NAMALWA (cell line): ENCODE measurements at regions not wholly inside any gene's neighbourhood (a gene's known extent, or its start where the extent isn't known, plus 50 kb on each side); places are given as distances from the start of the nearest gene placed in this dataset.

Source experiments
- DNase-seq: peaks from one replicate; pipeline ENCODE4 v3.0.0-alpha.2; 2015; ENCODE audit warnings: low spot score

DNA sequence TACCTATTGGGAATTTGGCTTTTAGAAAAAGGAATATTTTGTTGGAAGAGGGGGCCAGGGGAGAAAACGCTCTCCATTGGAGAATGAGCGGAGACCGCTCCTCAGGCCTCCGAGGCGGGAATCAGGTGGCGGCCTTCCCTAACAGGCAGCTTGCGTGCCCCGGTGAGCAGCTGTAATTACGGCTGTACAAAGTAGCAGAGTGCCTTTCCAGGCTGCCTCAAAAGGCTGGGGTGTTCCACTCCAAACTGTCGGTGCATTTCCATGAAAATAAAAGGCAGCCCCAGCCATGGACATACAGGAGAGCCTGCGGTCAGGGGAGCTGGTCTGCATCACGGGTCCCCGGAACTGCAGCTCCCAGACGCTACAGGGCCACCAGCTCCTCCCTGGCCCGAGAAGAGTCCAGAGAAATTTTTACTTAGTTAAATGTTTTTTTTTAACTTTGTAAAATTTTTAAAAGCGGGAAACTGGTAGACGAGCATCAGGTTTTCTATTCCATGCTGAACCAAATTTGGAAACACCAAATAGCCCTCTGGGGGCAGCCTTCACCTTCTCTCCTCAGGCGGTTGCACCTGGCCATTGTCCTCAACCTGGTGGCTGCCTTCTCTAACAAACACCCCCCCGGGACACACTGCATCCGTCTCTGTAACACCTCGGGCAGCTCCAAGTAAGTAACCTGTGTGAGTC, 209.3 kb upstream of the SALL3 start:
- DNase-seq = no peak

DNA sequence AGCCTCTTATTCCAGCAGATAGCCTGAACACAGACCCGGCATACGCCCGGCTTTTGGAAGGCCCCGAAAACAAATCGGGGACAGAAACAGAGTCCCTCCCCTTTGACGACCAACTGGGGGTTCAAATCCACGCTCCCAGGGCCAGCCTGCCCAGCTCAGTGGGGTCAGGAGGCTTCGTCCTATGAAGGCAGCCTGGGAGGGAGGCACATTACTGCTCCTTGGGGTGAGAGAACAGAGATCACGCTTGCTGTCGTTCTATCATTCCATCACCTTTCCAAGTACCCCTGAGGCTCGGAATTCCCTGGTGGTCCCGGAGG, 208.8 kb upstream of the SALL3 start:
- DNase-seq = no peak

DNA sequence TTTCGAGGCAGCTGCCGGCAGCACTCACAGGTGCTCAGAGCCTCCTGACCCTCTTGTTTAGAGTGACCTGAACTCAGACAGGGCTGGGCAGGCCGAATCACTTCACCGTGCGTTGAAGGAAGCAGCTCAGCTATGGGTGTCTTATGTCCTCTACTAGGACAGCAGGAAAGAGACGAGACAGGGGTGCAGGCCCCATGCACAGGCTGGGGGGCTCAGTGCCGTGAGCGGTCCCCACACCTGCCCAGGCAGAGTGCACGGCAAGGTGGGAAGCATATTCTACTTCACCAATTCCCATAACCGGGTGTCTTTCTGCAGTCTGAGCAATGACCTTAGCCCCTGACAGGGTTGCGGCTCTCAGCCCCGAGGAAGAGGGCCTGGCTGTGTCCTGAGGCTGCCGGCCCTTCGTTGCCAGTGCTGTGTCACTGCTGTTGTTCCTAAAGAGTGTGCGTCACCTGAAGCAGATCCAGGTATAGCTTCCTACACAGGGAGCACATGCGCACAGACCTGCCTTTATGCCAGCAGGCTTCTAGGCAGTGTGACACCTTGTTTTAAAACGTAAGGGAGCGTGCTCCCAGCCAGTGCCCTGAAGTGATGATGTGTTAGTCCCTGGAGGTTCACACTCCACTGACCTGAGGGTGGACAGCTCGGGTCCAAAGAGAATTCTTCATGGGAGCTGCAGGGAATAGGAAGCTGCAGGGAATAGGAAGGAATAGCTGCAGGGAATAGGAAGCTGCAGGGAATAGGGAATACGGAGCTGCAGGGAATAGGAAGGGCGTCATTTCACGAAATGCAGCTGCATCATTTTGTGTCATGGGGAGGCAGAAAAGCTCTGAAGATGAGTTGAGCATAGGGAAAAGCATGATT, 207.9 kb upstream of the SALL3 start:
- no peak for DNase-seq

DNA sequence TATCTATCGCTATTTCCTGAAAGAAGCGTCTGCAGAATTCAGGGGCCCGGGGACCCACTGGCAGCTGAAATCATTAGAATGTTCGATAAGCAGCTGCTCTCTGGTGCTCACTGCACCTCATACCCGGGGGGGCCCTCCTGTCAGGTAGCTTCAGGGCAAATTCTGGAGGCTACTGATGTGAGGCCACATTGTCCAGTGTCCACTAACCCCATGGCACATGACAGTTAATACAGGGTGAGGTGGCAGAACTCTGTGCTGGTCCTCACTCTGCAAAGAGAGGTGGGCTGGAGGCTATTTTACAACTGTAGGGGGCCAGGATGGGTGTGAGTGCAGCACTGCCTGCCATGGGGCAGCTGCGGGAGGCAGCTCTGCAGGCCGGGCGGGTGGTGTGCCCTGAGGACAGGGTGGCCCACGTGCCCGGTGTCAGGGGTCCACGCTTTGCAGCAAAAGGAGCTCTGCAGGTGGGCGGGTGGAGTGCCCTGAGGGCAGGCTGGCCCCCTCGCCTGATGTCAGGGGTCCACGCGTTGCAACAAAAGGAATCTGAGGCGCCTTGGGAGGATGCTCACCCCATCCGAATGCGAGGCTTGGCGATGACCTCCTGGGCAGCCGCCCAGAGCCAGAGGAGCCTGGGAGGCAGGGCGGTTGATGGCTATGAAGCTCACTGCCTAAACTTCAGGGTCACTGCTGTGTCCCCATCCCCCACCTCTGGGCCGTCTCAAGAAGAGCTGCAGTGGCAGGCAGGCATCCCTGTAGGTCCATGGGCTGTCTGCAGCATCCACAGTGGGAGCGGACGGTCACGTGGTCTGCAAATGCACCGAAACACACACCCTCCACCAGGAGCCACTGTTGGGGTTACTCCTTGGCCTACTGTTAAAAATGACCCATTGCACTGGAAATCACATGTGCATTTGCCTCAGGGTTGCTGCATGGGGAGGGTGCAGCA, 207.0 kb upstream of the SALL3 start:
- DNase-seq = no peak

DNA sequence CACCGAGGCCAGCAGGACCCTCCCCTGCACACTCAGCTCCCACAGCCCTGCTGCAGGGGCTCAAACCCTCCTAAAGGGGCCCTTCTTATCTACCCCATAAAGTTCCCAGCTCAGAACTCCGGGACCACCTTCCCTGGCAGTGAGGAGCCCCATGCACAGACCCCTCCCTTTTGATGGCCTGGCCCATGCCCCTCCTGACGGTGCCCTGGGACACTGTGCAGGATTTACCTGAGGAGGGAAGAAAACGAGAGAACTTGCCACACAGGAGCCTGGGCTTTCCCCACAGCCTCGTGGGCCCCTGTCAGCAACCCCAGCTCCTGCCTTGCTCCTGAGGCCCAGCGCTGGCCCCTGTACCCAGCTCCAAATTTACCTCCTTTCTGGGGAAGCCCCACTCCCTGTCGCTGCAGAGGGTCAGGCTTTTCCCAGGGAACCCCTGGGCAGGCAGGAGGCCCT, 206.3 kb upstream of the SALL3 start:
- no peak for DNase-seq

DNA sequence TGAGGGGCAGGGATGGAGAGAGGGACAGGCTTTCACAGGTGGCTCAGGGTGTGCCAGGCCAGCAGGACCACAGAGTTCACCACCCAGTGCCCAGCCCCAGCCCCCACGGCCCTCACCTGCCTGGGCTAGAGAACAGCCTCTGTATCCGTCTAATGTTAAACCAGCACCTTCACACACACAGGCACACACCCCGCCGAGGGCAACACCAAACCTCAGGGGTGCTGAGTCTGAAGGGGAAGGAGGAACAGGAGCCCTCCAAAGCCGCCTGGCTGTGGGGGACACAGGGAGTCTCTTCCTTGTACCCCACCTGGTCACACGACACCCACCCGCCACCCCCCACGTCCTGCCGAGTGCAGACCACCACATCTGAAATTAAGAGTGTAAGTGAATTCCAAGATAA, 205.8 kb upstream of the SALL3 start:
- no peak for DNase-seq

DNA sequence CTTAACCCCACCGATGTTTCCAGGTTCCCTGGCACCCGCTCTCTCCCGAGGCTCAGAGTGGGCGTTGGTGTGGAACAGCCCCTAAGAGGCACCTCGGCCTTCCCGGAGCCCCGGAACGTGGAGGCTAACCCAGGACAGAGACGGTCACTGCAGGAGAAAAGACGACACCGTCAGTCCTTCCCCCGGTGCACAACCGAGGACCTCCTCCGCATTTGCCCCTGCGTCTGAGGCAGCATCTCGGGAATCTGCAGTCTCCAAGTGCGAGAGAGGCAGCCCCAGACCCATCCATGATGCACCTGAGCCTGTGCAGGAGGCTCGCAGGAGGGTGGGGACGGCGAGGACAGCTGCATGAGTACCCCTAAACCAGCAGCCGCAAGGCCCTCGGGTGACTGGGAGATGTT, 204.9 kb upstream of the SALL3 start:
- no peak for DNase-seq

DNA sequence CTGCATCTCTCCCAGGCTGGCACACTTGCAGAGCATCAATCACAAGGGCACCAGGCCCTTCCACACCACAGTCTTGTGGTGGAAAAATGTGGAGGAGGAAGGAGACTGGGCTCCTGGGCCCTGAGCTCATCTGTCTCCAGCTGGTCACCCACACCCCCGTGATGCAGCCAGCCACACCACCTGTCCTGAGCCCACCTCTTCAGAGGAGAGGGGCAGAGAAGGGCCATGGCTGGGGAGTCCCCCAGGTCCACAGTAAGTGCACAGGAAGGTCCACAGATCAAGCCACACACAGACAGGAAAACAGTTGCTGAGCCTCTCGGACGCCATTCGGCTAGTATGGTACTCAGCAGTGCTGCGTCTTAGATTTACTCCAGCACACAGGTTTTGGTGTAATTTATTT, 203.5 kb upstream of the SALL3 start:
- no peak for DNase-seq

DNA sequence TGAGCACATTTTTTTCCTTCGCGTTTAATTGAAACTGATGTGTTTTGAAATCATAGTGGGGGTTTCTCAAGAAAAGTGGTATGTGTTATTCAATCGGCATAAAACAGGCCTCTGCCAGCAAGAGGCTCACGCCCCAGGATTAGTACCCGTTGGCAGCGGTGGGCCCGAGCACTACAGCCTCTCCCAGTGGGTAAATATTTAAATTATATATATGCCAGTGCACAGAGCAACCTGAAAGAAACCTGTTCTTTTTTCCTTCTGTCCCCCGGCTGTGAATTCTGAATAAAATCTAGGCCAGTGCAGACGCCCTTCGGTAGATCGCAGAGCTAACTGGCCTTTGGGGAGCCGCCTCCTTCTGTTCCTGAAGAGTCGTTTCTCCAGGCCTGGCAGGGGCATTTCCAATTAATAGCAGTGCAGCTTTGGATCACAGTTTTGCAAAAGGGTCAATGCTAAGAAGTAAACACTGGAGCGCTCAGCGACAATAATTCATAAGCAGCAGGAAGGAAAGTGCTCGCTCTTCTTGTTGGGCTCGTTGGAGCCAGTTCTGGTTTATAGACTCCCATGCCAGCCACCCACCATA, 202.8 kb upstream of the SALL3 start:
- DNase-seq = no peak

DNA sequence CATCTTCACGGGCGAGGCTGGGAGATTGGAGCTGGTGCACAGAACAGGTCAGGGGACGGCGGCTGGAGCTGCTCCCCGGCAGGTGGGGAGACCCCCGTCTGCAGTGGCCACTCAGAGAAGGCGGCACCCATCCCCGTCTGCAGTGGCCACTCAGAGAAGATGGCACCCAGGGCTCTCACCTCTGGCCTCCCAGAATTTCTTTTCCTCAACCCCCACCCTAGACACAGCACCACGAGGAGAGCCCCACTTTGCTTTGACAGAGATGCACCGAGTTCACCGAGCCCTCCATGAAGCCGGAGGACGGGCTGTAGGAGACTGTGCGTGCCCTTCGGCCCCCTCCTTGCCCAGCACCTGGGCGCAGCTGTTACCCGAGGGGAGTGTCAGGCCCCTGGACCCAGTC, 201.6 kb upstream of the SALL3 start:
- DNase-seq = no peak

DNA sequence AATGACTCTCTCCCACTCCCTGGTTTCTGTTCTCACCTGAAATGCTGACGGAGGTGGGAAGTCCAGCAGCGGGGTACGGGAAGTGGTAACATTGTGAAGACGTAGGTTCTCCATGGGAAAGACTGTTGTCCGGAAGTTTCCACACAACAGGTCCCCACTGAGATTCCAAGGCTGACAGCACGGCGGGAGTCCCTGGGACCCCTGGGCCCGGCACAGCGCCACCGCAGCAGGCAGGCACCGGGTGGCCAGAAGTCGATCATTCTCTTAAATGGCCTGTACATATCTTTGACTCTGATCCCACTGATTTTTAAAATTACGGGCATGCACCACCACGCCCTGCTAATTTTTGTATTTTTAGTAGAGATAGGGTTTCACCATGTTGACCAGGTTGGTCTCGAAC, 201.0 kb upstream of the SALL3 start:
- DNase-seq = no peak

DNA sequence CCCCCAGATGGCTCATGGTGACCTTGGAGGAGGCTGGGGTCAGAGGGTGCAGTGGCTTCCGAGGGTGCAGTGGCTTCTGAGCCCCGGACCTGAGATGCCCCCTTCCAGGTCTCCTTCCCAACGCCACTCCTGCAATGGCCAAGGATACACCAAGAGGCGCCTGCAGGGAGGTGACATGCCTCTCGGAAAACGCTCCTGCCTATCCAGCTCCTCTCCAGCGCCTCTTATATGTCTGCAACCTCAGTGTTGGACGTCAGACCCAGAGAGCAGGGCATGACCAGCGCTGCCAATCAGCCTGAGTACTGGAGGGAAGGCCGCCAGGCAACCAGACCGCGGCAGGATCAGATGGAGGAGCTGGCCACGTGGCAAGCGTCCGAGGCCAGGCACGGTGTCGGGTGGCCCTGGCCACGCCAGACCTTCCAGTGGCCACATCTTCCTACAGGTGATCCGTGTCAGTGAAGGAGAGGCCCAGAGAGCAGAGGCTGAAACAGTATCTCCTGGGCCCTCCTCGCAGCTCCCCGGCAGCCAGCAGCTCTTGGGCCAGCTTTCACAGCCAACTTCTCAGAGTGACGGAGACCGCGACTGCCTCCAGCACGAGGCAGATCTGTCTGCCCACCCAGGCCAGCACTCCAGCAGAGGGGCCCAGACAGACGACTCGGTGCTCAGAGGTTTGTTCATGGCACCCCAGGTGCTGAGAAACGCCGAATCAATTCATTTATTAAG, 199.5 kb upstream of the SALL3 start:
- no peak for DNase-seq

DNA sequence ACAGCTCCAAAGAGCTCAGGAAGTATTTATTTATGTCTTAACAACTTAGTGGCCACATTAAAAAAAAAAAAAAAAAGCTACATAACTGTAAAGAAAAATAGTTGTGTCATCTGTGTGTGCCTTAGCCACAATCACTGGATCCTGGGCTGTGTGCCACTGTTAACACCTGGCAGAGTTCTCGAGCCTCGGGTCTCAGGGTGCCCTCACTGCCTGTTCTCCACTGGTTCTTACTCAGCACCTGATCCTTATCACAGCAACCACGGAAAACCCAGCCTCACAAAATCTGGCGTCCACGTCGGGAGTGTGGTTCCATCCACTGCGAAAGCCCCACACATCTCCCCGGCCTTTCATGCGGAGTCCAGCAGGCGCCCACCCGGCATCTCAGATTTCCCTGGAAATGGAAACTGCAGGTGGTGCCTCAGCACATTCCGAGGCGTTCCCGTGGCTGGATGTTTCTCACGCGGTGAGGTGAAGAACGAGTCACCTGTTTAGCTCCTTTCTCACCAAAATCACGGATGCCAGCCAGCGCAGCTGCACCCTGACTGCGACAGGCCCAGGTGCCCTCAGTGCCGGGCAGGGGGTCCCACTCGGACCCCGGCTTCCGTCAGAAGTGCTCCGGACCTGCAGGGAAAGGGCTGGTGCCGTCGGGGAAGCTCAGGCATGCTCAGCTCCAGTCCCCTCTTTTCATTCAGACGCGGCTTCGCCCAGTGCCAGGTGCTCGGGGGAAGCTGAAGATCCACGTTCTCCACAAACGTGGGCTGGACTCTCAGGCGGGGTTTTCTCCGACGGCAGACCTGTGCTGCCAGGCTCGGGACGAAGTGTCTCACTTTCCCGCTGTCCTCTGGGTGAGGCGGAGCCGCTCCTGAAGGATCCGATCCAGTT, 198.7 kb upstream of the SALL3 start:
- DNase-seq = no peak

DNA sequence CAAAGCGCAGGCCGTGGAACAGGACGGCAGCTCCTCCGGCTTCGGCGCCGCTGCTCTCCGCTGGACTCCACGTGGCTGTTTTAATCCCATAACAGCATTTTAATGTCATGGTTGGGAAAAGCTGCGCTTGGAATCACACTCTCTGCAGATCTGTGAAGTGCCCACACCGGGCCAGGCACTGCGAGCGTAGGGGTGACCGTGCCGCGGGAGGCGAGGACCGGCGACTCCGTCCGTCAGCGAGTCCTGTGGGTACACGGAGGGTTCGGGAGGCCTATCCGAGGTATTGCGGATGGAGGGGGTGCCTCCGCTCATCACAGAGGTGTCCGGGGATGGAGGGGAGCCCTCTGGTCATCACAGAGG, 198.0 kb upstream of the SALL3 start:
- DNase-seq = no peak

DNA sequence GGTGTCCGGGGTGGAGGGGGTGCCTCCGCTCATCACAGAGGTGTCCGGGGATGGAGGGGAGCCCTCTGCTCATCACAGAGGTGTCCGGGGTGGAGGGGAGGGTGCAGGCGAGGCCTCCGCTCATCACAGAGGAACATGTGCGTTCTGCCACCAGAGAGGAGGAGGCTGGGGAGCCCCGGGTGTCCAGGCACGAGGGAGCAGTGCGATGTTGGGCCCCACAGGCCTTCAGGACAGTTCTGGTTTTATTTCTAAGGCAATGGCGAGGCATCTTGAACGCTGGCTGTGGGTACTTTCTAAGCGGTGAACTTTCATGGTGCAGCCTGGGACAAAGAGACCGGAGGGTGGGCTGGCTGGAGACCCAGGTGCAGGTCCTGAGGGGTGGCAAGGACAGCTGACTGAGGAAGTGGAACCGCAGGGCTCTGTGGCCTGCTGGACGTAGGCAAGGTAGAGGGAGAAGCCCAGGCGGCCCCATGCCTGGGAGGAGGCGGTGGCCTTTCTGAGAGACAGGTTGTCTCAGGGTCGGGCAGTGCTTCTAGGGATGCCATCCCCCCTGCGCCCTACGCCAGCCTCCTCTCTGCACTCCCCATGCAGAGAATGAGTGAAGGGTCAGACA, 196.6 kb upstream of the SALL3 start:
- no peak for DNase-seq

DNA sequence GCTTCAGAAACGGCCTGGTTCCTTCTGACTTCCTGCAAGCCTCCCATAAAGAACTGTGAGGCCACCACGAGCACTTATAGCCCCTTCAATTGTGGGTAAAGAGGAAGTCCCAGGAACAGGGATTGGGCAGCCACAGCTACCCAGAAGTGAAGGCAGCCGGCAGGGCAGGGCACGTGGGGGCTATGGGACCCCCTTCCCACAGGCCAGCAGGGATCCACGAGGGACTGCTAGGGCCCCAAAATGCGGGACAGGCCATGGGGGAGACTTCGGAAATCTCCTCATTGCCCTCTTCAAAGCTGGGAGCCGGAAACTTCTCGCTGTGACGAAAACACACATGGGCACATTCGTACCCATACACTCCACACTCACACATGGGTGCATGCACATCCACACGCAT, 196.1 kb upstream of the SALL3 start:
- DNase-seq = no peak

DNA sequence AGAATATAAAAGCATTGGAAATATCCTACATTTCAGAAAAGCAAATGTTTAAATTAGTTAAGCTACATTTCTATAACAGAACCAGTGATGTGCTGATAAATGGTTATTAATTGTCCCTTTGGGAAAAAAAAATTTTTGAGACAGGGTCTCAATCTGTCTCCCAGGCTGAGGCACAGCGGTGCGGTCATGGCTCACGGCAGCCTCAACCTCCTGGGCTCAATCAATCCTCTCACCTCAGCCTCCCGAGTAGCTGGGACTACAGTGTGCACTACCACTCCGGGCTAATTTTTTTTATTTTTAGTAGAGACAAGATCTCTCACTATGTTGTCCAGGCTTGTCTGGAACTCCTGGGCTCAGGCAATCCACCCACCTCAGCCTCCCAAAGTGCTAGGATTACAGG, 194.8 kb upstream of the SALL3 start:
- DNase-seq = no peak

DNA sequence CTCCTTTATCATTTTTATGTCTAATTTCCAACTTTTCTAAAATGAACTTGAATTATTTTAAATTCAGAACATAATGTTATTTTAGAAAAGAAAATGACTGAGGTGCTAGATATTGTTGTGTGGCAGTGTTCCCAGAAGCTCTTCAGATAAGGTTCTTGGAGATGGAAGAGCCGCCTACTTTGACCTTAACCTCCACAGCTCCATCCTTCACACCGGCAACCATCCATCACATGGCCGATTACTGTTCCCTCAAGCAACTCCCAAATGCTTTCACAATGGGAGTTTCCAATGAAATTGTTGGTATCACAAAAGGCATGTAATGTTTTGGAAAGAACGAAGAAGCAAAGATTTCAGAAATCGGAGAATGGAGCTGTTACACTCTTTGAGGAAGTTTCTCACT, 193.9 kb upstream of the SALL3 start:
- DNase-seq = no peak

DNA sequence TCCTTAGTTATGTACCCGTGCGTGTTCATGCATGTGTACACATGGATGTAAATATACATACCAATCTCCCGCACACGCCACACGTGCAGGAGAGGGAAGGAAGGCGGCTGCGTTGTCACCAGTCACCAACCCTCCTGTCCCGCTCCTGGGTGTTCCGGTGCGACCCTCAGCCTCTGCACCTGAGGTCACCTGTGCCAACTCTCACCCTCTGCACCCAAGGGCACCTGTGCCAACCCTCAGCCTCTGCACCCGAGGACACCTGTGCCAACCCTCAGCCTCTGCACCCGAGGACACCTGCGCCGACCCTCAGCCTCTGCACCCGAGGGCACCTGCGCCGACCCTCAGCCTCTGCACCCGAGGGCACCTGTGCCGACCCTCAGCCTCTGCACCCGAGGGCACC, 192.8 kb upstream of the SALL3 start:
- DNase-seq = no peak

DNA sequence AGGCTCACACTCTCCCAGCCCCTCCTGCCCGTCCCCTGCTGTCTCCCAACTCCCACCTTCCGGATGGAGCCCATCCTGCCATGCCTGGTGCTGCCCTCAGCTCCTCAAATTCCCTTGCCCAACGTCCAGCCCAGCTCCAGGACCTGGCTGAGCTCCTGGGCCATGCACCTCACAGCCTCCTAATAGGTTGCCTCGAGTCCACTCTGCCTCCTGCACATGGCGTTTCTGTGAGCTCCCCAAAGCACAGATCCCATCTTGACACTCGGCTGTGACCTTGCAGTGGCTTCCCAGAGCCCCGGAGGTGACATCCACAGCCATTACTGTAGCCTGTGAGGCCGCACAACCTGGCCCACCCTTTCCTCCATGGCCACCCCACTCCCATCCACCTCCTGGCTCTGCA, 191.9 kb upstream of the SALL3 start:
- no peak for DNase-seq
